Sigmoid colon (tissue), 6 donors: ENCODE measurements at regions not wholly inside any gene's neighbourhood (a gene's known extent, or its start where the extent isn't known, plus 50 kb on each side); places are given as distances from the start of the nearest gene placed in this dataset.

ENCODE experiments used
- DNase-seq: peaks from one replicate; pipeline ENCODE4 v3.0.0-alpha.2; 2019
- H3K27ac ChIP-seq, 4 donors: fragments of 200-600 bp; sonication (generic); one replicate each; pipeline ENCODE4 v1.5.1; 2016 to 2019; ENCODE audit warnings: mild to moderate bottlenecking in 1 of 4
- H3K27me3 ChIP-seq, 3 donors: fragments of 200-600 bp; sonication (generic); one replicate each; pipeline ENCODE4 v1.5.1; 2019; ENCODE audit warnings: mild to moderate bottlenecking in 1 of 3
- H3K36me3 ChIP-seq, 4 donors: fragments of 200-600 bp; sonication (generic); one replicate each; pipeline ENCODE4 v1.5.1; 2016 to 2019
- H3K4me1 ChIP-seq, 4 donors: fragments of 200-600 bp; sonication (generic); one replicate each; pipeline ENCODE4 v1.5.1; 2017 to 2019
- H3K4me3 ChIP-seq, 4 donors: fragments of 200-600 bp; sonication (generic); one replicate each; pipeline ENCODE4 v1.5.1; 2017 to 2019; ENCODE audit warnings: mild to moderate bottlenecking in 2 of 4, moderate library complexity in 1 of 4
- H3K9me3 ChIP-seq, 4 donors: fragments of 200-600 bp in 3 of 4; sonication (generic) in 3 of 4; one replicate each; pipeline versions ENCODE4 v1.5.1 to v1.6.1; 2013 to 2019
- CTCF ChIP-seq, 4 experiments: fragments of 450-650 bp in 3 of 4; fragments of 200-600 bp in 1 of 4; IDR thresholded peaks; one replicate each; pipeline ENCODE4 v1.5.1; 2016 to 2019; ENCODE audit warnings: antibody characterized with exemption in 4 of 4, mild to moderate bottlenecking in 3 of 4, moderate library complexity in 2 of 4
- EP300 ChIP-seq, 4 donors: sonication (generic); formaldehyde crosslinking; IDR thresholded peaks; one replicate each; pipeline ENCODE4 v1.6.1; 2017; ENCODE audit warnings: antibody characterized with exemption in 4 of 4
- POLR2A ChIP-seq, 2 donors: fragments of 450-650 bp; IDR thresholded peaks; one replicate each; pipeline ENCODE4 v1.6.1; 2016; ENCODE audit warnings: antibody characterized with exemption in 2 of 2, mild to moderate bottlenecking in 2 of 2, moderate library complexity in 2 of 2
- POLR2AphosphoS5 ChIP-seq, 4 donors: sonication (generic); formaldehyde crosslinking; IDR thresholded peaks; one replicate each; pipeline ENCODE4 v1.6.1; 2017; ENCODE audit warnings: antibody characterized with exemption in 4 of 4
- WGBS, 2 donors: extraction: QIAGEN DNeasy Blood & Tissue Kit; methylation state at CpG; one replicate each; pipeline ENCODE4 v1.1.7; 2013; 5-methylcytosine and 5-hydroxymethylcytosine counted together
- intact Hi-C: fragments of 100-400 bp; cut with DNase I; formaldehyde crosslinking; loops from one replicate; pipeline ENCODE4 v1.15.1; 2023
- donor health status: healthy with polysubstance abuse.
- donor health status: healthy.

- no peak overlapping the region for H3K27ac ChIP-seq
- WGBS, 2 donors = 87 to 91% methylated on average over 6 of the region's 6 CpGs
- H3K9me3 ChIP-seq = no peaks in the 10 kb centered on the region
- TF ChIP-seq POLR2A (IDR thresholded peaks at IDR 0.05) (no peak), CTCF (IDR thresholded peaks at IDR 0.05) (no peak), EP300 (IDR thresholded peaks at IDR 0.05) (no peak), POLR2AphosphoS5 (IDR thresholded peaks at IDR 0.05) (no peak)
- intact Hi-C loops = no loop called here
- no peak for DNase-seq
- H3K36me3 ChIP-seq = no peaks in the 10 kb centered on the region
- H3K4me3 ChIP-seq = no peak overlapping the region
- H3K4me1 ChIP-seq = no peaks in the 10 kb centered on the region
- H3K27me3 ChIP-seq = no peaks in the 10 kb centered on the region
These were observed 280.3 kb upstream of the KLF12 start for GRCh38 chr13:74414458-74414857.

- Histone ChIP-seq H3K4me1 (no peaks in the 10 kb centered on the region), H3K9me3 (no peaks in the 10 kb centered on the region), H3K4me3 (no peak overlapping the region), H3K36me3 (no peaks in the 10 kb centered on the region), H3K27ac (no peak overlapping the region), H3K27me3 (no peaks in the 10 kb centered on the region)
- no peak for TF ChIP-seq POLR2A (IDR thresholded peaks at IDR 0.05)
- TF ChIP-seq EP300 (IDR thresholded peaks at IDR 0.05) = no peak
- no peak for TF ChIP-seq CTCF (IDR thresholded peaks at IDR 0.05)
- WGBS, 2 donors = 94 to 97% methylated on average over 8 of the region's 8 CpGs
- no peak for DNase-seq
- intact Hi-C loops = no loop called here
These were observed 279.3 kb upstream of the KLF12 start for GRCh38 chr13:74413482-74413881.

- intact Hi-C loops = no loop called here
- no peak for DNase-seq
- Histone ChIP-seq H3K27me3 (no peaks in the 10 kb centered on the region), H3K9me3 (no peaks in the 10 kb centered on the region), H3K27ac (no peak overlapping the region), H3K4me3 (no peak overlapping the region), H3K4me1 (no peaks in the 10 kb centered on the region), H3K36me3 (no peaks in the 10 kb centered on the region)
- TF ChIP-seq POLR2A (IDR thresholded peaks at IDR 0.05) (no peak), POLR2AphosphoS5 (IDR thresholded peaks at IDR 0.05) (no peak), CTCF (IDR thresholded peaks at IDR 0.05) (no peak), EP300 (IDR thresholded peaks at IDR 0.05) (no peak)
- 82 to 83% methylated on average over 5 of the region's 5 CpGs for WGBS, 2 donors
These were observed 275.3 kb upstream of the KLF12 start for GRCh38 chr13:74409551-74409950.

GRCh38 chr13:74406420-74406819, 272.2 kb upstream of the KLF12 start:
- H3K27ac ChIP-seq = no peak overlapping the region
- no peak for TF ChIP-seq CTCF (IDR thresholded peaks at IDR 0.05)
- no peak for TF ChIP-seq EP300 (IDR thresholded peaks at IDR 0.05)
- DNase-seq = no peak
- no peaks in the 10 kb centered on the region for H3K4me1 ChIP-seq
- WGBS, 2 donors = 67 to 79% methylated on average over 3 of the region's 3 CpGs
- no peak overlapping the region for H3K4me3 ChIP-seq
- no peaks in the 10 kb centered on the region for H3K9me3 ChIP-seq
- H3K27me3 ChIP-seq = no peaks in the 10 kb centered on the region
- no peaks in the 10 kb centered on the region for H3K36me3 ChIP-seq
- intact Hi-C loops = no loop called here

- 92 to 94% methylated on average over 4 of the region's 4 CpGs for WGBS, 2 donors
- intact Hi-C loops = no loop called here
These were observed 264.4 kb upstream of the KLF12 start for GRCh38 chr13:74398599-74398998.

More at GRCh38 chr13:74398599-74398998, 264.4 kb upstream of the KLF12 start:
- DNase-seq = no peak
- Histone ChIP-seq H3K4me3 (no peak overlapping the region), H3K9me3 (no peaks in the 10 kb centered on the region), H3K4me1 (no peaks in the 10 kb centered on the region), H3K27me3 (no peaks in the 10 kb centered on the region), H3K36me3 (no peaks in the 10 kb centered on the region), H3K27ac (no peak overlapping the region)
- no peak for TF ChIP-seq EP300 (IDR thresholded peaks at IDR 0.05)
- no peak for TF ChIP-seq CTCF (IDR thresholded peaks at IDR 0.05)
- TF ChIP-seq POLR2A (IDR thresholded peaks at IDR 0.05) = no peak
- TF ChIP-seq POLR2AphosphoS5 (IDR thresholded peaks at IDR 0.05) = no peak
